H1 (cell line): ENCODE measurements at regions not wholly inside any gene's neighbourhood (a gene's known extent, or its start where the extent isn't known, plus 50 kb on each side); places are given as distances from the start of the nearest gene placed in this dataset.

Experiments used
- CTCF ChIA-PET: fragments of 300-600 bp; sonication (Branson Sonifier 250); formaldehyde crosslinking; loops from one replicate; lab custom pipeline; 2021; ENCODE audit not compliant: partially characterized antibody; lab: Charles Lee
- POLR2A ChIA-PET: fragments of 300-600 bp; sonication (Branson Sonifier 250); formaldehyde crosslinking; loops from one replicate; lab custom pipeline; 2021; ENCODE audit warnings: inconsistent platforms; ENCODE audit not compliant: partially characterized antibody; lab: Charles Lee
- DNase-seq, 2 experiments: peaks; one replicate each; pipeline versions ENCODE4 v3.0.0 to v3.0.0-alpha.2; 2010 to 2022; ENCODE audit warnings: low spot score in 2 of 2, low read depth in 1 of 2, mixed read lengths in 1 of 2
- FAIRE-seq: peaks from 2 replicates; lab custom pipeline; 2011; peaks lifted over from hg19 to GRCh38; lab: Jason Lieb, UNC
- H2AFZ ChIP-seq: 2 replicates; pipeline ENCODE4 v1.8.1; 2012; ENCODE audit warnings: low read length, inconsistent platforms
- H2AK5ac ChIP-seq: 2 replicates; pipeline ENCODE4 v1.6.1; 2013; ENCODE audit warnings: low read depth, low read length
- H2BK120ac ChIP-seq: replicated peaks from 2 replicates; pipeline ENCODE3; 2013; ENCODE audit warnings: low read depth, low read length, inconsistent platforms
- H2BK12ac ChIP-seq: 2 replicates; pipeline ENCODE4 v1.6.1; 2013; ENCODE audit warnings: low read depth, low read length
- H2BK15ac ChIP-seq: 2 replicates; pipeline ENCODE4 v1.6.1; 2013; ENCODE audit warnings: low read length
- H2BK20ac ChIP-seq: 2 replicates; pipeline ENCODE4 v1.6.1; 2013; ENCODE audit warnings: low read length
- H2BK5ac ChIP-seq: 2 replicates; pipeline ENCODE4 v1.6.1; 2013; ENCODE audit warnings: low read depth, low read length
- H3K14ac ChIP-seq: 2 replicates; pipeline ENCODE4 v1.6.1; 2013; ENCODE audit warnings: inconsistent platforms; ENCODE audit not compliant: insufficient read length
- H3K18ac ChIP-seq: 2 replicates; pipeline ENCODE4 v1.6.1; 2013; ENCODE audit warnings: low read length; ENCODE audit errors: extremely low read depth
- H3K23ac ChIP-seq: 2 replicates; pipeline ENCODE4 v1.6.1; 2013; ENCODE audit warnings: inconsistent platforms; ENCODE audit not compliant: insufficient read length
- H3K23me2 ChIP-seq: 2 replicates; pipeline ENCODE4 v1.6.1; 2013; ENCODE audit warnings: low read depth, low read length
- H3K27ac ChIP-seq: 2 replicates; pipeline ENCODE4 v1.6.1; 2011; ENCODE audit warnings: low read depth, low read length, inconsistent platforms
- H3K27me3 ChIP-seq, 4 experiments: replicated peaks in 1 of 4; 1 replicate in 1 of 4; 2 replicates in 3 of 4; pipeline versions ENCODE4 v1.6.1 to v1.8.1; 2011 to 2013; ENCODE audit warnings: low read length in 3 of 4, mild to moderate bottlenecking in 3 of 4, inconsistent platforms in 2 of 4, mixed read lengths in 2 of 4, moderate library complexity in 1 of 4; ENCODE audit not compliant: control insufficient read depth in 3 of 4, insufficient read depth in 3 of 4; ENCODE audit errors: extremely low read depth in 1 of 4
- H3K36me3 ChIP-seq, 4 experiments: 2 replicates each; pipeline versions ENCODE4 v1.6.1 to v1.8.1; 2011 to 2013; ENCODE audit warnings: mild to moderate bottlenecking in 4 of 4, low read length in 3 of 4, moderate library complexity in 2 of 4, control low read depth in 1 of 4, inconsistent platforms in 1 of 4; ENCODE audit not compliant: insufficient read depth in 4 of 4, control insufficient read depth in 2 of 4
- H3K4ac ChIP-seq: replicated peaks from 2 replicates; pipeline ENCODE3; 2013; ENCODE audit warnings: low read length, low read depth, mixed read lengths, inconsistent platforms; ENCODE audit not compliant: insufficient read length
- H3K4me1 ChIP-seq, 4 experiments: replicated peaks in 1 of 4; 1 replicate in 1 of 4; 2 replicates in 3 of 4; pipeline versions ENCODE4 v1.6.1 to v1.8.1; 2011 to 2013; ENCODE audit warnings: low read length in 3 of 4, inconsistent platforms in 2 of 4, mixed read lengths in 1 of 4; ENCODE audit not compliant: insufficient read depth in 4 of 4, control insufficient read depth in 3 of 4
- H3K4me2 ChIP-seq, 2 experiments: 2 replicates each; pipeline versions ENCODE4 v1.6.1 to v1.8.1; 2011 to 2013; ENCODE audit warnings: low read depth in 2 of 2, low read length in 2 of 2, control low read depth in 1 of 2, inconsistent platforms in 1 of 2, mild to moderate bottlenecking in 1 of 2; ENCODE audit not compliant: insufficient read depth in 1 of 2
- H3K4me3 ChIP-seq, 4 experiments: fragments of 200-600, 300-600 bp in 1 of 4; sonication (generic), shearing (Covaris generic), sonication (Bioruptor Twin) in 1 of 4; 2 replicates each; pipeline versions ENCODE4 v1.5.1 to v1.8.1; 2011 to 2016; ENCODE audit warnings: low read length in 4 of 4, low read depth in 3 of 4, control low read depth in 2 of 4, inconsistent platforms in 2 of 4, mild to moderate bottlenecking in 2 of 4, mixed read lengths in 1 of 4, moderate library complexity in 1 of 4; ENCODE audit not compliant: insufficient read depth in 2 of 4; ENCODE audit errors: extremely low read depth in 1 of 4
- H3K56ac ChIP-seq: replicated peaks from 2 replicates; pipeline ENCODE3; 2013; ENCODE audit warnings: low read depth, mild to moderate bottlenecking, mixed read lengths, low read length, inconsistent platforms; ENCODE audit not compliant: insufficient read length
- H3K79me1 ChIP-seq: 2 replicates; pipeline ENCODE4 v1.6.1; 2013; ENCODE audit warnings: low read depth, low read length, control low read depth
- H3K79me2 ChIP-seq, 2 experiments: 2 replicates each; pipeline versions ENCODE4 v1.6.1 to v1.8.1; 2012 to 2013; ENCODE audit warnings: low read length in 2 of 2, mild to moderate bottlenecking in 2 of 2, inconsistent platforms in 1 of 2; ENCODE audit not compliant: insufficient read depth in 2 of 2, control insufficient read depth in 1 of 2
- H3K9ac ChIP-seq, 4 experiments: replicated peaks in 1 of 4; 1 replicate in 1 of 4; 2 replicates in 3 of 4; pipeline versions ENCODE4 v1.6.1 to v1.8.1; 2011 to 2013; ENCODE audit warnings: low read depth in 3 of 4, low read length in 3 of 4, control low read depth in 2 of 4, mild to moderate bottlenecking in 2 of 4, moderate library complexity in 2 of 4, inconsistent platforms in 1 of 4; ENCODE audit errors: extremely low read depth in 1 of 4
- H3K9me3 ChIP-seq, 2 experiments: 2 replicates each; pipeline versions ENCODE4 v1.6.1 to v1.8.1; 2012 to 2013; ENCODE audit warnings: mild to moderate bottlenecking in 2 of 2, moderate library complexity in 2 of 2, control low read depth in 1 of 2, inconsistent platforms in 1 of 2, low read depth in 1 of 2, low read length in 1 of 2, mixed read lengths in 1 of 2; ENCODE audit not compliant: insufficient read depth in 2 of 2
- H4K20me1 ChIP-seq, 2 experiments: replicated peaks in 1 of 2; 2 replicates each; pipeline versions ENCODE3 to v1.8.1; 2011 to 2013; ENCODE audit warnings: inconsistent platforms in 2 of 2, low read length in 2 of 2, mild to moderate bottlenecking in 1 of 2; ENCODE audit not compliant: insufficient read depth in 2 of 2, control insufficient read depth in 1 of 2
- H4K5ac ChIP-seq: 2 replicates; pipeline ENCODE4 v1.6.1; 2013; ENCODE audit warnings: low read length, low read depth, mixed read lengths, inconsistent platforms; ENCODE audit not compliant: insufficient read length
- H4K8ac ChIP-seq: 2 replicates; pipeline ENCODE4 v1.8.0; 2013; ENCODE audit warnings: mild to moderate bottlenecking, moderate library complexity, low read length, inconsistent platforms; ENCODE audit not compliant: insufficient read depth; ENCODE audit errors: extremely low read depth
- H4K91ac ChIP-seq: replicated peaks from 2 replicates; pipeline ENCODE3; 2013; ENCODE audit warnings: low read length, mixed read lengths, inconsistent platforms; ENCODE audit not compliant: insufficient read length
- ASH2L ChIP-seq: fragments of 200-600, 300-600 bp; sonication (generic); IDR thresholded peaks from one replicate; pipeline ENCODE4 v1.7.1; 2017; ENCODE audit warnings: low read length
- BRCA1 ChIP-seq: IDR thresholded peaks from 2 replicates; pipeline ENCODE4 v1.6.1; 2012; ENCODE audit warnings: low read depth, low read length, improper control_type of control experiment
- CBX8 ChIP-seq: fragments of 300-800, 300-1000 bp; sonication (generic); IDR thresholded peaks from 2 replicates; pipeline ENCODE4 v1.7.1; 2016; ENCODE audit warnings: low read depth, low read length, borderline replicate concordance
- EP300 ChIP-seq, 2 experiments: IDR thresholded peaks; 1 replicate in 1 of 2; 2 replicates in 1 of 2; pipeline ENCODE4 v1.6.1; 2011 to 2012; ENCODE audit warnings: low read depth in 2 of 2, low read length in 2 of 2, mild to moderate bottlenecking in 2 of 2, borderline replicate concordance in 1 of 2, inconsistent platforms in 1 of 2, moderate library complexity in 1 of 2
- JUND ChIP-seq: IDR thresholded peaks from 2 replicates; pipeline ENCODE4 v1.6.1; 2011; ENCODE audit warnings: mild to moderate bottlenecking, improper control_type of control experiment, low read length
- KDM4A ChIP-seq: IDR thresholded peaks from one replicate; pipeline ENCODE4 v1.7.1; 2012; ENCODE audit warnings: low read depth, mild to moderate bottlenecking, moderate library complexity, low read length, inconsistent platforms; ENCODE audit not compliant: severe bottlenecking
- NRF1 ChIP-seq: IDR thresholded peaks from 2 replicates; pipeline ENCODE4 v1.6.1; 2011; ENCODE audit warnings: mild to moderate bottlenecking, low read depth, low read length, improper control_type of control experiment
- PHF8 ChIP-seq: fragments of 200-600 bp; sonication (generic); conservative IDR thresholded peaks from 2 replicates; pipeline ENCODE4 v1.7.1; 2012; ENCODE audit warnings: low read depth, mild to moderate bottlenecking, inconsistent platforms, low read length, moderate library complexity
- POLR2AphosphoS5 ChIP-seq: IDR thresholded peaks from 2 replicates; pipeline ENCODE4 v1.6.1; 2011; ENCODE audit warnings: low read depth, low read length
- RBBP5 ChIP-seq: IDR thresholded peaks from 2 replicates; pipeline ENCODE4 v1.7.1; 2012; ENCODE audit warnings: low read depth, mild to moderate bottlenecking, inconsistent platforms, low read length, moderate library complexity, borderline replicate concordance
- SRF ChIP-seq: IDR thresholded peaks from 2 replicates; pipeline ENCODE4 v1.6.1; 2011; ENCODE audit warnings: mild to moderate bottlenecking, low read depth, low read length, moderate library complexity
- TAF7 ChIP-seq: optimal IDR thresholded peaks from 2 replicates; pipeline ENCODE3; 2011; ENCODE audit warnings: low read depth, mild to moderate bottlenecking, inconsistent platforms, low read length, moderate library complexity, borderline replicate concordance
- YY1 ChIP-seq: IDR thresholded peaks from 2 replicates; pipeline ENCODE4 v1.6.1; 2011; ENCODE audit warnings: low read depth, mild to moderate bottlenecking, low read length
- ZNF274 ChIP-seq: IDR thresholded peaks from 2 replicates; pipeline ENCODE4 v1.7.0; 2012; ENCODE audit warnings: low read length, borderline replicate concordance; ENCODE audit errors: extremely low read depth
- WGBS, 2 experiments: shearing (Covaris generic) in 1 of 2; methylation state at CpG; one replicate each; pipeline versions ENCODE4 v1.1.6 to v1.1.7; 2013 to 2015; ENCODE audit warnings: low lambda C conversion rate in 2 of 2, mixed read lengths in 2 of 2, inconsistent platforms in 1 of 2, low coverage in 1 of 2, missing lambda C conversion rate in 1 of 2; ENCODE audit not compliant: insufficient replicate concordance in 2 of 2, insufficient coverage in 1 of 2, insufficient read length in 1 of 2; ENCODE audit errors: extremely low coverage in 1 of 2, missing lambda C conversion rate in 1 of 2; 5-methylcytosine and 5-hydroxymethylcytosine counted together

DNA sequence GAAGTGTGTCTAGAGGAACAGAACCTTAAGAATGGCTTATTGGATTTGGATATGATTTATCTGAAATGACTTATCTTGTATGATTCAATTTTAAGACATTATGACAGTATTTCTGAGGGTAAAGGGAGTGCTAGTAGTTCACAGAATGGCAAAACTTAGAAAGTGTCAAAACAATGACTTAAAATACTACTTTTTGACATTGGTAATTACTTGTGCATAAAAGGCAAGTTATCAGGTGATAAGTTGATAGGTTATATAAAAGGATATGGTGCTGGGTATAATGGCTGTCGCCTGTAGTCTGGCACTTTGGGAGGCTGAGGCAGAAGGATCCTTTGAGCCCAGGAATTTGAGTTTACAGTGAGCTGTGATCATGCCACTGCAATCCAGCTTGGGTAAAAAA is 494.4 kb downstream of the CDH9 start:
- Histone ChIP-seq H2AFZ (no peak overlapping the region), H3K18ac (no peak overlapping the region), H3K4me3 (no peak overlapping the region), H3K9me3 (peaks cover 0 to 3% of the 10 kb centered on the region in 2 experiments; a peak in 1 of 4 replicates), H3K4me1 (no peaks in the 10 kb centered on the region), H3K79me2 (no peaks in the 10 kb centered on the region), H3K23me2 (no peaks in the 10 kb centered on the region), H3K4ac (no peak overlapping the region), H4K8ac (no peak overlapping the region), H3K27me3 (no peaks in the 10 kb centered on the region), H3K27ac (no peak overlapping the region), H3K36me3 (no peaks in the 10 kb centered on the region), H3K4me2 (no peak overlapping the region), H2BK20ac (no peak overlapping the region), H2BK15ac (no peak overlapping the region), H3K14ac (no peak overlapping the region), H4K5ac (no peak overlapping the region), H3K9ac (no peak overlapping the region), H3K56ac (no peak overlapping the region), H4K91ac (no peak overlapping the region), H2AK5ac (no peak overlapping the region), H4K20me1 (no peaks in the 10 kb centered on the region), H3K23ac (no peak overlapping the region), H2BK5ac (no peak overlapping the region), H2BK12ac (no peak overlapping the region), H2BK120ac (no peak overlapping the region), H3K79me1 (no peaks in the 10 kb centered on the region)
- ChIA-PET CTCF (interaction anchor here (0.6 to 1.3 kb wide), 2 partner anchors 53 to 62 kb away, joined by 4 to 5 read pairs; no protein-coding TSS in a partner anchor), POLR2A (no interaction called here)
- no peak for TF ChIP-seq ASH2L
- no peak for TF ChIP-seq YY1
- TF ChIP-seq TAF7 = no peak
- no peak for TF ChIP-seq ZNF274
- no peak for TF ChIP-seq BRCA1
- no peak for TF ChIP-seq EP300 (IDR thresholded peaks at IDR 0.05; ENCODE audit: borderline replicate concordance in 1 of 2, low read depth in 2 of 2, low read length in 2 of 2)
- TF ChIP-seq SRF = no peak
- TF ChIP-seq JUND = no peak
- TF ChIP-seq POLR2AphosphoS5 = no peak
- no peak for TF ChIP-seq CBX8
- no peak for TF ChIP-seq KDM4A
- TF ChIP-seq RBBP5 = no peak
- no peak for TF ChIP-seq NRF1
- TF ChIP-seq PHF8 = no peak
- DNase-seq = no peak
- FAIRE-seq = no peak
- 88% methylated on average over 1 of the region's 1 CpG; no CpG with 5 or more reads in 1 of the 2 experiments for WGBS, 2 experiments
